Fibroblast of lung (primary cell): ENCODE measurements at regions not wholly inside any gene's neighbourhood (a gene's known extent, or its start where the extent isn't known, plus 50 kb on each side); places are given as distances from the start of the nearest gene placed in this dataset.

Source experiments
- DNase-seq, 2 donors: peaks; one replicate each; pipeline versions ENCODE4 v3.0.0 to v3.0.0-alpha.2; 2010; ENCODE audit warnings: low read depth in 2 of 2
- H2AFZ ChIP-seq: 2 replicates; pipeline ENCODE4 v1.5.1; 2012; ENCODE audit warnings: low read length, control low read depth, inconsistent platforms
- H3K27ac ChIP-seq: 2 replicates; pipeline ENCODE4 v1.5.1; 2011; ENCODE audit warnings: low read length, control low read depth; ENCODE audit not compliant: insufficient read depth
- H3K27me3 ChIP-seq: 2 replicates; pipeline ENCODE4 v1.5.1; 2011; ENCODE audit warnings: mild to moderate bottlenecking, low read length; ENCODE audit not compliant: control insufficient read depth, insufficient read depth
- H3K36me3 ChIP-seq: 2 replicates; pipeline ENCODE4 v1.5.1; 2011; ENCODE audit warnings: low read length; ENCODE audit not compliant: control insufficient read depth, insufficient read depth
- H3K4me1 ChIP-seq: 2 replicates; pipeline ENCODE4 v1.5.1; 2011; ENCODE audit warnings: low read length; ENCODE audit not compliant: control insufficient read depth, insufficient read depth; ENCODE audit errors: extremely low read depth
- H3K4me2 ChIP-seq: 2 replicates; pipeline ENCODE4 v1.5.1; 2011; ENCODE audit warnings: low read length, control low read depth; ENCODE audit not compliant: insufficient read depth; ENCODE audit errors: extremely low read depth
- H3K4me3 ChIP-seq, 4 experiments: fragments of 200-600 bp in 1 of 4; sonication (generic) in 1 of 4; replicated peaks in 1 of 4; 2 replicates each; pipeline ENCODE4 v1.5.1; 2011 to 2016; ENCODE audit warnings: low read length in 4 of 4, low read depth in 3 of 4, mild to moderate bottlenecking in 3 of 4, control low read depth in 2 of 4, inconsistent platforms in 1 of 4, mixed read lengths in 1 of 4; ENCODE audit not compliant: insufficient read depth in 1 of 4; ENCODE audit errors: control extremely low read depth in 1 of 4
- H3K79me2 ChIP-seq: 2 replicates; pipeline ENCODE4 v1.5.1; 2012; ENCODE audit warnings: mild to moderate bottlenecking, low read length, inconsistent platforms; ENCODE audit not compliant: control insufficient read depth, insufficient read depth
- H3K9ac ChIP-seq: 2 replicates; pipeline ENCODE4 v1.5.1; 2011; ENCODE audit warnings: mild to moderate bottlenecking, low read length, control low read depth; ENCODE audit not compliant: insufficient read depth
- H3K9me3 ChIP-seq: 2 replicates; pipeline ENCODE4 v1.5.1; 2012; ENCODE audit warnings: low read depth, low read length; ENCODE audit not compliant: control insufficient read depth, insufficient read depth
- H4K20me1 ChIP-seq: 2 replicates; pipeline ENCODE4 v1.5.1; 2011; ENCODE audit warnings: low read length; ENCODE audit not compliant: control insufficient read depth, insufficient read depth; ENCODE audit errors: extremely low read depth
- EZH2 ChIP-seq: IDR thresholded peaks from 2 replicates; pipeline ENCODE4 v1.5.1; 2012; ENCODE audit warnings: low read length, control low read depth, mild to moderate bottlenecking; ENCODE audit errors: missing control alignments
- TF ChIP-seq, protein P1 (sequence below), 2 donors: IDR thresholded peaks in 1 of 2; conservative IDR thresholded peaks in 1 of 2; 1 replicate in 1 of 2; 2 replicates in 1 of 2; pipeline ENCODE4 v1.5.1; 2011 to 2012; ENCODE audit warnings: low read length in 2 of 2, control low read depth in 1 of 2, inconsistent platforms in 1 of 2, low read depth in 1 of 2, mild to moderate bottlenecking in 1 of 2

DNA sequence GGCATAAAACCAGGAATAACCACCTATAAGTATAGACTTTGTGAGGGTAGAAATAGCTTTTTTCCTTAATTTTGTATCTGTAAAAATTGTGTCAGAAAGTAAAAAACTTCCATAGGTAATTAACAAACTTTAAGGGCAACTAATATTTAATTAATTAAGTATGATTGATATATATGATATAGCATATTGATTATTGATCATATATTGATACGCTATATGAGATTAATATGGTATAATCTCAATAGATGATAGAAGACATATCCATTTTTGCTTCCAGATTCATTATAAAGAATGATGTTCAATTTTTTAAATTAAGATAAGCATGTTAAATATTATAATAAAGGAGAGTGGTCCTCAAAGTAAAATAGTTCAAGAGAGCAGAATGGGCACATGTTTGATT is 99.3 kb upstream of the VAV3 start:
- no peaks in the 10 kb centered on the region for H3K9me3 ChIP-seq
- no peak overlapping the region for H3K4me3 ChIP-seq
- H3K27ac ChIP-seq = no peak overlapping the region
- no peaks in the 10 kb centered on the region for H3K36me3 ChIP-seq
- no peak overlapping the region for H2AFZ ChIP-seq
- no peaks in the 10 kb centered on the region for H4K20me1 ChIP-seq
- no peaks in the 10 kb centered on the region for H3K4me1 ChIP-seq
- H3K9ac ChIP-seq = no peak overlapping the region
- no peak for DNase-seq
- TF ChIP-seq, protein P1, sequence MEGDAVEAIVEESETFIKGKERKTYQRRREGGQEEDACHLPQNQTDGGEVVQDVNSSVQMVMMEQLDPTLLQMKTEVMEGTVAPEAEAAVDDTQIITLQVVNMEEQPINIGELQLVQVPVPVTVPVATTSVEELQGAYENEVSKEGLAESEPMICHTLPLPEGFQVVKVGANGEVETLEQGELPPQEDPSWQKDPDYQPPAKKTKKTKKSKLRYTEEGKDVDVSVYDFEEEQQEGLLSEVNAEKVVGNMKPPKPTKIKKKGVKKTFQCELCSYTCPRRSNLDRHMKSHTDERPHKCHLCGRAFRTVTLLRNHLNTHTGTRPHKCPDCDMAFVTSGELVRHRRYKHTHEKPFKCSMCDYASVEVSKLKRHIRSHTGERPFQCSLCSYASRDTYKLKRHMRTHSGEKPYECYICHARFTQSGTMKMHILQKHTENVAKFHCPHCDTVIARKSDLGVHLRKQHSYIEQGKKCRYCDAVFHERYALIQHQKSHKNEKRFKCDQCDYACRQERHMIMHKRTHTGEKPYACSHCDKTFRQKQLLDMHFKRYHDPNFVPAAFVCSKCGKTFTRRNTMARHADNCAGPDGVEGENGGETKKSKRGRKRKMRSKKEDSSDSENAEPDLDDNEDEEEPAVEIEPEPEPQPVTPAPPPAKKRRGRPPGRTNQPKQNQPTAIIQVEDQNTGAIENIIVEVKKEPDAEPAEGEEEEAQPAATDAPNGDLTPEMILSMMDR (conservative IDR thresholded peaks at IDR 0.05 in 1 of 2, IDR thresholded peaks at IDR 0.05 in 1 of 2; ENCODE audit: low read depth in 1 of 2, low read length in 2 of 2) = no peak
- no peak for TF ChIP-seq EZH2
- H3K79me2 ChIP-seq = no peaks in the 10 kb centered on the region
- no peak overlapping the region for H3K4me2 ChIP-seq
- no peaks in the 10 kb centered on the region for H3K27me3 ChIP-seq

DNA sequence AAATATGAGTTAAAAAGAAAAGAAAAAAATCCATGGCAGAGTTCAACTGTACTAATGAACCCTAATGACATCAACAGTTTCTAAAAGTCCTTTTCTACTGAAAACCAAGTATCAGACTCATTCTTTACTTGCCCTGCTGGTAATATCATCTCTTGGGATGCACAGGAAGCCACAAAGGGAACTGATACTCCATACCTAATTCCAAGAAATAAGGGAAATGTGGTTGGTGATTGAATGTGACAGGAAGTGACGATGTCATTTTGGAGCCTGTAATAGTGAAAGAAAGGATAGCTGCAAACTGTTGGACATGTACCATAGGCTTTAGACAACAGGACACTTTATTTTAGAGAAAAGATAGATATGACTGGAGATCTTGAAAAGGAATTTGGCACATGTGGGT is 98.7 kb upstream of the VAV3 start:
- no peak overlapping the region for H3K4me3 ChIP-seq
- H3K4me1 ChIP-seq = no peaks in the 10 kb centered on the region
- no peak overlapping the region for H3K27ac ChIP-seq
- no peak for DNase-seq
- H3K27me3 ChIP-seq = no peaks in the 10 kb centered on the region
- no peak overlapping the region for H3K9ac ChIP-seq
- H3K4me2 ChIP-seq = no peak overlapping the region
- TF ChIP-seq EZH2 = no peak
- no peaks in the 10 kb centered on the region for H4K20me1 ChIP-seq
- H2AFZ ChIP-seq = no peak overlapping the region
- no peaks in the 10 kb centered on the region for H3K79me2 ChIP-seq
- H3K9me3 ChIP-seq = no peaks in the 10 kb centered on the region
- no peaks in the 10 kb centered on the region for H3K36me3 ChIP-seq

DNA sequence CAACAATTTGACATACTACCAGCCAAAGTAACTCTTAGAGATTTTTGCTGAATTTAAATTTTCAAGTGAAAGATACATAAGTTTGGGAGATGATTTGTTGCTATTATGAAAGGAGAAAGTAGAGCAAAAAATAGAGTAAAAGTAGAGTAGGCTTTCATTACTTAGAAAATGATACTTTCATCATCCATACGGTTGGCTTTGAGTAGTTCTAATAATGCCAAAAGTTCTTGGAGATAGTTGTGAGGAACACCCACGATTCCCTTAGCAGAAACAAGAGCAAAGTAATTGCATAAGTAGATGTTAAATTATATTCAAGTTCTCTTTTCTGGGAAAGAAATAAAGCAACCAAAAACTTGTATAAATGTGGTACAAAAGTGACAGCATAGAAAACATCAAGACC is 95.0 kb upstream of the VAV3 start:
- Histone ChIP-seq H3K36me3 (no peaks in the 10 kb centered on the region), H3K9me3 (no peaks in the 10 kb centered on the region), H3K27ac (no peak overlapping the region), H3K79me2 (no peaks in the 10 kb centered on the region), H3K4me3 (no peak overlapping the region), H2AFZ (no peak overlapping the region), H3K27me3 (no peaks in the 10 kb centered on the region), H4K20me1 (no peaks in the 10 kb centered on the region), H3K4me2 (no peak overlapping the region), H3K4me1 (no peaks in the 10 kb centered on the region), H3K9ac (no peak overlapping the region)
- no peak for DNase-seq
- TF ChIP-seq EZH2 = no peak
- TF ChIP-seq, protein P1 (conservative IDR thresholded peaks at IDR 0.05 in 1 of 2, IDR thresholded peaks at IDR 0.05 in 1 of 2; ENCODE audit: low read depth in 1 of 2, low read length in 2 of 2) = no peak
